ENCODE measurements at regions not wholly inside any gene's neighbourhood (a gene's known extent, or its start where the extent isn't known, plus 50 kb on each side); places are given as distances from the start of the nearest gene placed in this dataset.
"Not testable (repeated sequence)": the region's sequence is repeated elsewhere in the genome, so short reads cannot be mapped to it uniquely, and the experiment has no call there.

DNA sequence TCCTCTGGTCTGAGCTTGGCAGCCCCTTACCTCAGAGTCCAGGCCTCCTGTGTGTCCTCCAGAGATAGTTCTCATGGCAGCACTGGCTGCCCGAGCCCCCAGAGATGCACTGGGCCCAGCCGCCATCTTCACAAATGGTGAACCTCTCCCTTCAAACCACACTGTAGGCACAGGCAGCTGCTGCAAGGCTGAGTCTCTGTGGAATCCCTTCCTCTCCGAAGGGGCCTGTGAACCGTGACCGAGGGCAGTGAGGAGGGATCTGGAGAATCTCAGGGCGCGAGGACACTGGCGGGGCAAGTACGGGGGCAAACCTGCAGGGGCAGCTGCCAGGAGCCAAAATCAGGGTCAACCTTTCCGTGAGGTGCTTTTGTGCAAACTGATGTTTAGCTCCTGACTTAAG lies 69.5 kb upstream of the CFAP46 start:
- Histone ChIP-seq H3K9me3 (replicated peaks; ENCODE audit: control insufficient read depth, insufficient read depth, low read length) (no peaks in the 10 kb centered on the region), H4K20me1 (replicated peaks; ENCODE audit: control insufficient read depth, extremely low read depth, insufficient read depth, low read length) (no peaks in the 10 kb centered on the region)
- CTCF ChIA-PET, result no interaction called here

DNA sequence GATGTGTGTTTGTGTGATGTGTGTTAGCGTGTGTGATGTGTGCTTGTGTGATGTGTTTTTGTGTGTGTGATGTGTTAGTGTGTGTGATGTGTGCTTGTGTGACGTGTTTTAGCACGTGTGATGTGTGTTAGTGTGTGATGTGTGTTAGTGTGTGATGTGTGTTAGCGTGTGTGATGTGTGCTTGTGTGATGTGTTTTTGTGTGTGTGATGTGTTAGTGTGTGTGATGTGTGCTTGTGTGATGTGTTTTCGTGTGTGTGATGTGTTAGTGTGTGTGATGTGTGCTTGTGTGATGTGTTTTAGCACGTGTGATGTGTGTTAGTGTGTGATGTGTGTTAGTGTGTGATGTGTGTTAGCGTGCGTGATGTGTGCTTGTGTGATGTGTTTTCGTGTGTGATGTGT lies 69.0 kb upstream of the CFAP46 start:
- H3K27ac ChIP-seq (ENCODE audit: insufficient read depth, low read depth, low read length); H3K4me3 ChIP-seq (replicated peaks in 1 of 3; ENCODE audit: insufficient read depth in 1 of 3, low read depth in 1 of 3, low read length in 3 of 3); H3K9me1 ChIP-seq (replicated peaks; ENCODE audit: control insufficient read depth, extremely low read depth, insufficient read depth, low read length); FAIRE-seq; H4K20me1 ChIP-seq (replicated peaks; ENCODE audit: control insufficient read depth, extremely low read depth, insufficient read depth, low read length); H3K27me3 ChIP-seq (ENCODE audit: control insufficient read depth in 2 of 2, insufficient read depth in 2 of 2, low read length in 2 of 2); H3K4me1 ChIP-seq (ENCODE audit: control insufficient read depth, extremely low read depth, insufficient read depth, low read length); H2AFZ ChIP-seq (ENCODE audit: low read depth, low read length); H3K4me2 ChIP-seq (ENCODE audit: insufficient read depth, low read length); intact Hi-C loops (cut with micrococcal nuclease); dilution Hi-C loops (cut with MboI; ENCODE audit: extremely low pct_ligation_motif_present, low sequenced_read_pairs); POLR2A ChIA-PET; H3K79me2 ChIP-seq (ENCODE audit: control insufficient read depth, insufficient read depth, low read length); H3K36me3 ChIP-seq (ENCODE audit: control insufficient read depth in 2 of 2, extremely low read depth in 1 of 2, insufficient read depth in 2 of 2, low read length in 2 of 2); CTCF ChIA-PET; DNase-seq (ENCODE audit: low read depth, low spot score); H3K9me3 ChIP-seq (replicated peaks; ENCODE audit: control insufficient read depth, insufficient read depth, low read length); H3K9ac ChIP-seq (replicated peaks; ENCODE audit: extremely low read depth, insufficient read depth, low read length); BruUV-seq (replicated peaks): not testable (repeated sequence)

More for the DNA sequence above, 69.5 kb upstream of the CFAP46 start:
- no peak for DNase-seq (ENCODE audit: low read depth, low spot score)
- TF ChIP-seq, protein P1, sequence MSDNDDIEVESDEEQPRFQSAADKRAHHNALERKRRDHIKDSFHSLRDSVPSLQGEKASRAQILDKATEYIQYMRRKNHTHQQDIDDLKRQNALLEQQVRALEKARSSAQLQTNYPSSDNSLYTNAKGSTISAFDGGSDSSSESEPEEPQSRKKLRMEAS (IDR thresholded peaks at IDR 0.05; ENCODE audit: insufficient read depth, insufficient read length), result no peak
- TF ChIP-seq POLR2A (IDR thresholded peaks at IDR 0.05; ENCODE audit: low read depth, low read length) (no peak), GATA2 (IDR thresholded peaks at IDR 0.05; ENCODE audit: insufficient read depth, insufficient read length, low read depth, low read length) (no peak), EZH2 (IDR thresholded peaks at IDR 0.05; ENCODE audit: borderline replicate concordance, low read depth, low read length, severe bottlenecking) (no peak), JUN (IDR thresholded peaks at IDR 0.05; ENCODE audit: borderline replicate concordance, insufficient read depth, insufficient read length, low read depth) (no peak), POLR2AphosphoS5 (IDR thresholded peaks at IDR 0.05; ENCODE audit: insufficient read depth, low read depth, low read length) (no peak), FOS (IDR thresholded peaks at IDR 0.05; ENCODE audit: borderline replicate concordance, insufficient read depth, low read length) (no peak), MYC (IDR thresholded peaks at IDR 0.05; ENCODE audit: low read depth, low read length) (no peak)
- TF ChIP-seq, protein P2, sequence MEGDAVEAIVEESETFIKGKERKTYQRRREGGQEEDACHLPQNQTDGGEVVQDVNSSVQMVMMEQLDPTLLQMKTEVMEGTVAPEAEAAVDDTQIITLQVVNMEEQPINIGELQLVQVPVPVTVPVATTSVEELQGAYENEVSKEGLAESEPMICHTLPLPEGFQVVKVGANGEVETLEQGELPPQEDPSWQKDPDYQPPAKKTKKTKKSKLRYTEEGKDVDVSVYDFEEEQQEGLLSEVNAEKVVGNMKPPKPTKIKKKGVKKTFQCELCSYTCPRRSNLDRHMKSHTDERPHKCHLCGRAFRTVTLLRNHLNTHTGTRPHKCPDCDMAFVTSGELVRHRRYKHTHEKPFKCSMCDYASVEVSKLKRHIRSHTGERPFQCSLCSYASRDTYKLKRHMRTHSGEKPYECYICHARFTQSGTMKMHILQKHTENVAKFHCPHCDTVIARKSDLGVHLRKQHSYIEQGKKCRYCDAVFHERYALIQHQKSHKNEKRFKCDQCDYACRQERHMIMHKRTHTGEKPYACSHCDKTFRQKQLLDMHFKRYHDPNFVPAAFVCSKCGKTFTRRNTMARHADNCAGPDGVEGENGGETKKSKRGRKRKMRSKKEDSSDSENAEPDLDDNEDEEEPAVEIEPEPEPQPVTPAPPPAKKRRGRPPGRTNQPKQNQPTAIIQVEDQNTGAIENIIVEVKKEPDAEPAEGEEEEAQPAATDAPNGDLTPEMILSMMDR (IDR thresholded peaks at IDR 0.05; ENCODE audit: extremely low read depth in 1 of 2, insufficient read depth in 1 of 2, low read depth in 1 of 2, low read length in 2 of 2), result no peak
- BruUV-seq (replicated peaks), result no TSS peak
- H3K27ac ChIP-seq (ENCODE audit: insufficient read depth, low read depth, low read length), result no peak overlapping the region
- H2AFZ ChIP-seq (ENCODE audit: low read depth, low read length), result no peak overlapping the region
- no peak for FAIRE-seq
- dilution Hi-C loops (cut with MboI; ENCODE audit: extremely low pct_ligation_motif_present, low sequenced_read_pairs) (no loop called here), intact Hi-C loops (cut with micrococcal nuclease) (no loop called here)
- H3K27me3 ChIP-seq (ENCODE audit: control insufficient read depth in 2 of 2, insufficient read depth in 2 of 2, low read length in 2 of 2), result no peaks in the 10 kb centered on the region
- H3K4me1 ChIP-seq (ENCODE audit: control insufficient read depth, extremely low read depth, insufficient read depth, low read length), result no peaks in the 10 kb centered on the region
- POLR2A ChIA-PET, result no interaction called here
- no peaks in the 10 kb centered on the region for H3K36me3 ChIP-seq (ENCODE audit: control insufficient read depth in 2 of 2, extremely low read depth in 1 of 2, insufficient read depth in 2 of 2, low read length in 2 of 2)
- H3K79me2 ChIP-seq (ENCODE audit: control insufficient read depth, insufficient read depth, low read length), result no peaks in the 10 kb centered on the region
- H3K4me2 ChIP-seq (ENCODE audit: insufficient read depth, low read length), result no peak overlapping the region
- no peaks in the 10 kb centered on the region for H3K9me1 ChIP-seq (replicated peaks; ENCODE audit: control insufficient read depth, extremely low read depth, insufficient read depth, low read length)
- no peak overlapping the region for H3K9ac ChIP-seq (replicated peaks; ENCODE audit: extremely low read depth, insufficient read depth, low read length)
- H3K4me3 ChIP-seq (replicated peaks in 1 of 3; ENCODE audit: insufficient read depth in 1 of 3, low read depth in 1 of 3, low read length in 3 of 3), result no peak overlapping the region

DNA sequence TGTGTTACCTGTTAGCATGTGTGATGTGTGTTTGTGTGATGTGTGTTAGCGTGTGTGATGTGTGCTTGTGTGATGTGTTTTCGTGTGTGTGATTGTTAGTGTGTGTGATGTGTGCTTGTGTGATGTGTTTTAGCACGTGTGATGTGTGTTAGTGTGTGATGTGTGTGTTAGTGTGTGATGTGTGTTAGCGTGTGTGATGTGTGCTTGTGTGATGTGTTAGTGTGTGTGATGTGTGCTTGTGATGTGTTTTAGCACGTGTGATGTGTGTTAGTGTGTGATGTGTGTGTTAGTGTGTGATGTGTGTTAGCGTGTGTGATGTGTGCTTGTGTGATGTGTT lies 68.4 kb upstream of the CFAP46 start:
- H3K9me3 ChIP-seq (replicated peaks; ENCODE audit: control insufficient read depth, insufficient read depth, low read length); H3K36me3 ChIP-seq (ENCODE audit: control insufficient read depth in 2 of 2, extremely low read depth in 1 of 2, insufficient read depth in 2 of 2, low read length in 2 of 2); H3K27ac ChIP-seq (ENCODE audit: insufficient read depth, low read depth, low read length); H3K4me1 ChIP-seq (ENCODE audit: control insufficient read depth, extremely low read depth, insufficient read depth, low read length); FAIRE-seq; H4K20me1 ChIP-seq (replicated peaks; ENCODE audit: control insufficient read depth, extremely low read depth, insufficient read depth, low read length); CTCF ChIA-PET; H3K79me2 ChIP-seq (ENCODE audit: control insufficient read depth, insufficient read depth, low read length); H3K4me3 ChIP-seq (replicated peaks in 1 of 3; ENCODE audit: insufficient read depth in 1 of 3, low read depth in 1 of 3, low read length in 3 of 3); H3K9me1 ChIP-seq (replicated peaks; ENCODE audit: control insufficient read depth, extremely low read depth, insufficient read depth, low read length); H3K27me3 ChIP-seq (ENCODE audit: control insufficient read depth in 2 of 2, insufficient read depth in 2 of 2, low read length in 2 of 2); H2AFZ ChIP-seq (ENCODE audit: low read depth, low read length); BruUV-seq (replicated peaks); dilution Hi-C loops (cut with MboI; ENCODE audit: extremely low pct_ligation_motif_present, low sequenced_read_pairs); POLR2A ChIA-PET; intact Hi-C loops (cut with micrococcal nuclease); H3K4me2 ChIP-seq (ENCODE audit: insufficient read depth, low read length); DNase-seq (ENCODE audit: low read depth, low spot score); H3K9ac ChIP-seq (replicated peaks; ENCODE audit: extremely low read depth, insufficient read depth, low read length): not testable (repeated sequence)

All from endothelial cell of umbilical vein (primary cell).